ENCODE measurements at regions not wholly inside any gene's neighbourhood (a gene's known extent, or its start where the extent isn't known, plus 50 kb on each side); places are given as distances from the start of the nearest gene placed in this dataset.
"Not testable (repeated sequence)": the region's sequence is repeated elsewhere in the genome, so short reads cannot be mapped to it uniquely, and the experiment has no call there.

GRCh38 chr7:51601461-51601860, 284.9 kb upstream of the COBL start:
- no peak for DNase-seq

GRCh38 chr7:51599935-51600334, 283.3 kb upstream of the COBL start:
- DNase-seq = not testable (repeated sequence)

GRCh38 chr7:51593628-51594027, 277.0 kb upstream of the COBL start:
- no peak for DNase-seq

GRCh38 chr7:51592842-51593599, 276.4 kb upstream of the COBL start:
- no peak for DNase-seq

GRCh38 chr7:51591223-51591622, 274.6 kb upstream of the COBL start:
- no peak for DNase-seq

GRCh38 chr7:51590746-51591145, 274.1 kb upstream of the COBL start:
- no peak for DNase-seq

- DNase-seq = no peak
Observed at GRCh38 chr7:51589111-51589510, 272.5 kb upstream of the COBL start.

GRCh38 chr7:51587604-51588003, 271.0 kb upstream of the COBL start:
- DNase-seq = no peak

- no peak for DNase-seq
Observed at GRCh38 chr7:51577390-51577789, 260.8 kb upstream of the COBL start.

GRCh38 chr7:51569581-51569980, 253.0 kb upstream of the COBL start:
- no peak for DNase-seq

- no peak for DNase-seq
Observed at GRCh38 chr7:51569176-51569575, 252.6 kb upstream of the COBL start.

GRCh38 chr7:51551070-51551469, 234.5 kb upstream of the COBL start:
- DNase-seq = no peak

GRCh38 chr7:51545131-51545530, 228.5 kb upstream of the COBL start:
- no peak for DNase-seq

GRCh38 chr7:51543801-51544553, 227.4 kb upstream of the COBL start:
- DNase-seq = no peak

- not testable (repeated sequence) for DNase-seq
Observed at GRCh38 chr7:51540906-51541305, 224.3 kb upstream of the COBL start.

GRCh38 chr7:51539840-51540239, 223.2 kb upstream of the COBL start:
- no peak for DNase-seq

- no peak for DNase-seq
Observed at GRCh38 chr7:51528172-51528571, 211.6 kb upstream of the COBL start.

GRCh38 chr7:51521694-51522312, 205.2 kb upstream of the COBL start:
- DNase-seq = no peak

GRCh38 chr7:51521054-51521453, 204.4 kb upstream of the COBL start:
- DNase-seq = no peak

GRCh38 chr7:51518646-51519045, 202.0 kb upstream of the COBL start:
- DNase-seq = no peak

- no peak for DNase-seq
Observed at GRCh38 chr7:51517187-51517586, 200.6 kb upstream of the COBL start.

GRCh38 chr7:51501620-51502019, 185.0 kb upstream of the COBL start:
- no peak for DNase-seq

GRCh38 chr7:51482976-51483375, 166.4 kb upstream of the COBL start:
- no peak for DNase-seq

- no peak for DNase-seq
Observed at GRCh38 chr7:51481421-51481820, 164.8 kb upstream of the COBL start.

Data from hindlimb muscle (tissue), 1 donor.